Osteoblast (primary cell): ENCODE measurements at regions not wholly inside any gene's neighbourhood (a gene's known extent, or its start where the extent isn't known, plus 50 kb on each side); places are given as distances from the start of the nearest gene placed in this dataset.

Experiments used
- DNase-seq: peaks from one replicate; pipeline ENCODE4 v3.0.0; 2011; ENCODE audit warnings: low spot score, mixed read lengths; ENCODE audit not compliant: insufficient read length; ENCODE audit errors: missing footprints
- H2AFZ ChIP-seq: 2 replicates; pipeline ENCODE4 v1.6.0; 2011; ENCODE audit warnings: mild to moderate bottlenecking, low read length
- H3K27ac ChIP-seq: 2 replicates; pipeline ENCODE4 v1.5.1; 2011; ENCODE audit warnings: mild to moderate bottlenecking, low read depth, low read length, moderate library complexity
- H3K27me3 ChIP-seq: 2 replicates; pipeline ENCODE4 v1.6.0; 2012; ENCODE audit warnings: mild to moderate bottlenecking, control low read depth, inconsistent platforms, low read length, moderate library complexity; ENCODE audit not compliant: insufficient read depth
- H3K36me3 ChIP-seq: 2 replicates; pipeline ENCODE4 v1.5.1; 2011; ENCODE audit warnings: mild to moderate bottlenecking, low read length, control low read depth, moderate library complexity; ENCODE audit not compliant: insufficient read depth
- H3K4me1 ChIP-seq: 2 replicates; pipeline ENCODE4 v1.5.1; 2011; ENCODE audit warnings: mild to moderate bottlenecking, low read length, control low read depth, moderate library complexity; ENCODE audit not compliant: insufficient read depth
- H3K4me2 ChIP-seq: 2 replicates; pipeline ENCODE4 v1.6.0; 2011; ENCODE audit warnings: mild to moderate bottlenecking, low read length; ENCODE audit not compliant: insufficient read depth
- H3K4me3 ChIP-seq: fragments of 200-600 bp; sonication (generic); 3 replicates; pipeline ENCODE4 v1.5.1; 2012; ENCODE audit warnings: mild to moderate bottlenecking, low read length, inconsistent platforms; ENCODE audit not compliant: insufficient read depth
- H3K79me2 ChIP-seq: 2 replicates; pipeline ENCODE4 v1.6.0; 2012; ENCODE audit warnings: mild to moderate bottlenecking, low read length, control low read depth, inconsistent platforms; ENCODE audit not compliant: insufficient read depth
- H3K9me3 ChIP-seq: 2 replicates; pipeline ENCODE4 v1.5.1; 2011; ENCODE audit warnings: low read depth, low read length, control low read depth
- H4K20me1 ChIP-seq: 2 replicates; pipeline ENCODE4 v1.6.0; 2012; ENCODE audit warnings: mild to moderate bottlenecking, low read length, control low read depth; ENCODE audit not compliant: insufficient read depth
- CTCF ChIP-seq: IDR thresholded peaks from 2 replicates; pipeline ENCODE4 v1.5.1; 2011; ENCODE audit warnings: mild to moderate bottlenecking, low read depth, low read length, moderate library complexity; ENCODE audit errors: extremely low read depth

GRCh38 chr12:91441993-91442952 lies 259.7 kb upstream of the DCN start:
- no peaks in the 10 kb centered on the region for H4K20me1 ChIP-seq
- no peaks in the 10 kb centered on the region for H3K79me2 ChIP-seq
- no peaks in the 10 kb centered on the region for H3K9me3 ChIP-seq
- H3K4me2 ChIP-seq: no peak overlapping the region
- H3K4me3 ChIP-seq: no peak overlapping the region
- H3K27me3 ChIP-seq: no peaks in the 10 kb centered on the region
- H3K36me3 ChIP-seq: no peaks in the 10 kb centered on the region
- H3K4me1 ChIP-seq: no peaks in the 10 kb centered on the region
- TF ChIP-seq CTCF: no peak
- no peak overlapping the region for H2AFZ ChIP-seq
- no peak for DNase-seq
- H3K27ac ChIP-seq: no peak overlapping the region

DNA sequence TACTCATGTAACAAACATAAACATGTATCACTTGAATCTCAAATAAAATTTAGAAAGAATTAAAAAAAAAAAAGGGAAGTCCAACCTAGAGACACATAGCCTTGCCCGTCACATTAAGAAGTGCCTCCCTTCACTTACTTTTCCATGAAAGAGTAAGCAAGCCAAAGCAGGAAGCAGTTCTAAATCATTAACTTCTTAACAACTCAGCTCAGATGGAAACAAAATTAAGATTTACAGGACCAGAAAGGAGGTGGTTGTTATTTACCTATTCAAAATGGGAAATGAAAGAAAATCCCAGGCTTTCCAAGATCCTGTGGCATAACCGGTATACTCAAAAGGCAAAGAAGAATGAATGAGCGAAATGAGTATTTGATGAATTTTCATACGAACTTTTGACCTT lies 258.6 kb upstream of the DCN start:
- Histone ChIP-seq H3K27ac (no peak overlapping the region), H3K4me2 (no peak overlapping the region), H2AFZ (no peak overlapping the region), H3K4me3 (no peak overlapping the region), H3K9me3 (no peaks in the 10 kb centered on the region), H4K20me1 (no peaks in the 10 kb centered on the region), H3K36me3 (no peaks in the 10 kb centered on the region), H3K27me3 (no peaks in the 10 kb centered on the region), H3K79me2 (no peaks in the 10 kb centered on the region), H3K4me1 (no peaks in the 10 kb centered on the region)
- no peak for DNase-seq
- TF ChIP-seq CTCF: no peak

- DNase-seq: no peak
- no peak overlapping the region for H3K27ac ChIP-seq
- H3K4me3 ChIP-seq: no peak overlapping the region
- no peaks in the 10 kb centered on the region for H3K27me3 ChIP-seq
- H4K20me1 ChIP-seq: no peaks in the 10 kb centered on the region
- H3K4me2 ChIP-seq: no peak overlapping the region
- H3K9me3 ChIP-seq: no peaks in the 10 kb centered on the region
- no peaks in the 10 kb centered on the region for H3K79me2 ChIP-seq
- TF ChIP-seq CTCF: no peak
- no peaks in the 10 kb centered on the region for H3K4me1 ChIP-seq
- H3K36me3 ChIP-seq: no peaks in the 10 kb centered on the region
- no peak overlapping the region for H2AFZ ChIP-seq
These were observed 251.5 kb upstream of the DCN start for GRCh38 chr12:91434081-91434480.

DNA sequence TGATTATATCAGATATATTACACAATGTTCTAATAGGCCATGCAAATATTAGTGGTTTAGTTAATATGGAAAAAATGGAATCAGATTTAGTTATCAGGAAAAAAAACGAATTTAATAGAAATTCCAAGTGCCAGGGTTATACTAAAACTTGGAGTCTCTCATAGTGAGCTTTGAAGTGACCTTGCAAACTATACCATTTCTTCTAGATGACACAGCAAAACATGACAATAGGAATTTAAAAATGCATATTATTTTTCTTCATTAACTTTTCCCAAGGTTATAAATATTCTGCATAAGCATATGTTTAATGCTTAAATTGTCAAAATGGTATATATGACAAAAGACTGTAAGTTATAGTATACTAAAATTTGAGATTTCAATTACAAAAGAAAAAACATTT lies 250.1 kb upstream of the DCN start:
- Histone ChIP-seq H4K20me1 (no peaks in the 10 kb centered on the region), H3K9me3 (no peaks in the 10 kb centered on the region), H3K27me3 (no peaks in the 10 kb centered on the region), H3K79me2 (no peaks in the 10 kb centered on the region), H3K4me3 (no peak overlapping the region), H2AFZ (no peak overlapping the region), H3K4me2 (no peak overlapping the region), H3K36me3 (no peaks in the 10 kb centered on the region), H3K4me1 (no peaks in the 10 kb centered on the region), H3K27ac (no peak overlapping the region)
- no peak for TF ChIP-seq CTCF
- no peak for DNase-seq
